Fibroblast of skin of scalp (primary cell): ENCODE measurements at regions not wholly inside any gene's neighbourhood (a gene's known extent, or its start where the extent isn't known, plus 50 kb on each side); places are given as distances from the start of the nearest gene placed in this dataset.
"Not testable (repeated sequence)": the region's sequence is repeated elsewhere in the genome, so short reads cannot be mapped to it uniquely, and the experiment has no call there.

Source experiments
- DNase-seq: peaks from one replicate; pipeline ENCODE4 v3.0.0-alpha.2; 2013

- DNase-seq: no peak
These were observed 734.8 kb upstream of the CDH6 start for GRCh38 chr5:30458681-30459080.

GRCh38 chr5:30455484-30455883, 738.0 kb upstream of the CDH6 start:
- not testable (repeated sequence) for DNase-seq

- DNase-seq: no peak
These were observed 740.3 kb upstream of the CDH6 start for GRCh38 chr5:30453168-30453567.

DNA sequence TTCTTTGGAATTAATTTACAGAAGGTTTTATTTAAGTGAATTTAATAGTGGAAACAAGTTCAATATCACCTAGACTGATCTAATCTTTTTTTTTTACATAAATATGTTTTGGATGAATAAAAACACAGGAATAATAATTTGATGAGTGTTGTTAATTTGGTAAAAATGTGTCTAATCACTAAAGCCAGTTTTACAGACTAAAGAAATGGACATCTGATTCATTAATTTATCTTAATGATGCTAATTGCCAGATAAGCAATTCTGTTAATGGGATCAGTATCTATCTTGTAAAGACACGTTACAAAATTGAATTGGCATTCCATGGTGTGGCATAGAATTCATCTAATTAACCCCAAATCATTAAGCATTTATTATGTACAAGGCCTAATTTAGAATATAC, 743.3 kb upstream of the CDH6 start:
- DNase-seq: no peak

DNA sequence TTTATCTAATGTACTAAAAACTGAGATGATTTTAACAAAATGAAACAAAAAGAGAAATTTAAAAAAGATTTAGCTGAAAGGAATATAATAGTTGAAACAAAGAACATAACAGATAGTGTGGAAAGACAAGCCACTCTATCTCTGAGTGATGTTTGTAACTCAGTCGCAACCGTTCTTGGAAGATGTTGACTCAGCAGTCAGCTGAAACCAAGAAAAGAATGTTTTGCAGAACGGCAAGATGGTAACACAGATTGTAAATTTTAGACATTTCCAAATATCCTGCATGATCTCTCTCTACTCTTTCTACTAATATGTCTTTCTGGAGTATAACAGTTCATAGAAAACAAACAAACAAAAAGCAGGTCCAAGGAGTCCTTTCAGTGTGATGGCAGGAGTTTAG, 746.1 kb upstream of the CDH6 start:
- DNase-seq: no peak

DNA sequence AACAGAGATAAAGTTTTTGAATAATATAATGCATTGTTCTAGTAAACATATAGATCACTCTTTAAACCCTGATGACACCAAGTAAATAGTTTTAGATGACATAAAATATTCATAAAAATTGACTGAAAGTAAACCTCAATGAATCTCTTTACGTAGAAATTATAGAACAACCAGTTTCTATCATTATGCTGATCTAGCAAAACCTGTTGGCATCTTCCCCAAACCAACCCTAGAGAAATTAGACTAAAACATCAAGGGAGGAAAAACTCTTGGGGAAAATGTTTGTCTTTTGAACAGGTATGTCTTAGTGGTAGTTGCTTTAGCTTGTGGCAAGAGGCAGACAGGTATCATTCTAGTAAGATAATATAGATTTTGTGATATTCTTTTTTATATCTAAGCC, 747.0 kb upstream of the CDH6 start:
- no peak for DNase-seq

GRCh38 chr5:30438785-30439184, 754.7 kb upstream of the CDH6 start:
- no peak for DNase-seq

GRCh38 chr5:30436691-30437090, 756.8 kb upstream of the CDH6 start:
- DNase-seq: no peak

GRCh38 chr5:30428866-30429407, 764.5 kb upstream of the CDH6 start:
- not testable (repeated sequence) for DNase-seq

DNA sequence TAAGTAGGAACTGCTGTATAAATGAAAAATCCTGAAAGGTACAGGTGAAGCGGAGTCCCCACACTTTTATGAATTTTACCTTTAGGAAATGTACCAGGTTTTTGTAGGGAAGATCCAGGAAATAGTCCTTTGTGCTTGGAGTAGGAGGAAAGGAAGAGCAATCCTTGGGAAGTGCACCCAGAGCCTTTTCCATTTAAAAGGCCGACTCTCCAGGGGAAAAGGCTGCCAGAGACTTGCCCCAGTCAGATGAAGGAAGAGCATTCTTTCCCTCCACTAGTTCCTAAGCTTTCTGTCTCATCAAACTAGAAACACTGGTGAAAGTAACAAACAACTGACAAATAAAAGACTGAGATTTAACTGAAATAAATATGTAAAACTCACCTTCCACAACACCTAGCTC, 779.4 kb upstream of the CDH6 start:
- no peak for DNase-seq

DNA sequence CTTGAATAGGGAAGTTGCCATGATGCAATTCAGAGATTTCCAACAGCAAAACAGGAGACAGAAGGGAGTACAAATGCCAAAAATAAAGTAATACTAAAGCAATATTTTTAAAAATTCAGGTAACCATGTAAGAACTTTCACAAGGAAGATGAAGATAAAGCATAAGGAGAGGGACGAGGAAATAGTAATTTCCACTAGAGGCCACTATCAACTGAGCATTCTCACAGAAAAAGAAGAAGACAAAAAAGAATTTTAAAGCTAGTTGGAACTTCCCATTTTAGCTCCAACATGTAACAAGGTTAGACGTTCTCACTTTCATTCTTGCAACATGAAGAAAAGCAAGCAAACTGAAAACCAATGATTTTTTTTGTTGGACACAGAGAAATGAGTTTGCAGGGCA, 779.9 kb upstream of the CDH6 start:
- DNase-seq: no peak

GRCh38 chr5:30405821-30406220, 787.7 kb upstream of the CDH6 start:
- peak; percentile 0 for DNase-seq

GRCh38 chr5:30401479-30402058, 791.9 kb upstream of the CDH6 start:
- DNase-seq: peak; percentile 29

GRCh38 chr5:30398423-30398822, 795.1 kb upstream of the CDH6 start:
- DNase-seq: no peak

DNA sequence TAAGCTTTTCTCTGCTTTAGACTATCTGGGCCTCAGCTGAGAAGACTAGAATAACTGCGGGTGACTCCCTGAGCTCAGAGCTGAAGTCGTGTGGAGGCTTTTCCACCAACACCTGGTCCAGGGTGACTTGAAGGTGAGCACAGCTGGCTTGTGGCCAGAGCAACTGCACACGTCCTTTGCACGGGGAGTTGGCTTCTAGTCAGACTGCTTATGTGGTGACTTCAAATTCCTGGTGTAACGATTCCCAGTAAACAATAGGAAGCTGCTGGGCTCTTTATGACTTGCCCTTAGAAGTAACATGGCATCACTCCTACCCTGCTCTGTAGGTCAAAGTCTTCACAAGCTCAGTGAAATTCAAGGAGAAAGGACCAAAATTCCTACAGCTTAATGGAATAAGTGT, 800.6 kb upstream of the CDH6 start:
- no peak for DNase-seq

DNA sequence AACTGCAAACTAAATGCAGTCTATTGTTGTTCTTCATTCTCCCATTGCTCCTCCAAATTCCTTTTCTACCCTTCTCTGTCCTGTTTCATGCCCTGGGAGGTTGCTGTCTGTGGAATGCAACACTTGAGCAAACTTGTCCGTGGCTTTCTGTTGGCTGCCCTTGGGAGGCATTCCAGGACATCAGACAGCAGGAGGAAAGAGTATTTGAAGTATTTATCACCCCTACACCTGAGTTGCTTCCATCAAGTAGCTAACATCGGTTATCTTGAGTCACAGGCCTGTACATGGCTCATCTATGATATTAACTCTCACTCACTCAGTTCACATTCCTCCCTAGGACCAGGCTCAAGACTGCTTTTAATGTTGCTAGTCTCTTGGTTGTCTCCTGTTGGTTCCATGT, 803.4 kb upstream of the CDH6 start:
- DNase-seq: no peak

DNA sequence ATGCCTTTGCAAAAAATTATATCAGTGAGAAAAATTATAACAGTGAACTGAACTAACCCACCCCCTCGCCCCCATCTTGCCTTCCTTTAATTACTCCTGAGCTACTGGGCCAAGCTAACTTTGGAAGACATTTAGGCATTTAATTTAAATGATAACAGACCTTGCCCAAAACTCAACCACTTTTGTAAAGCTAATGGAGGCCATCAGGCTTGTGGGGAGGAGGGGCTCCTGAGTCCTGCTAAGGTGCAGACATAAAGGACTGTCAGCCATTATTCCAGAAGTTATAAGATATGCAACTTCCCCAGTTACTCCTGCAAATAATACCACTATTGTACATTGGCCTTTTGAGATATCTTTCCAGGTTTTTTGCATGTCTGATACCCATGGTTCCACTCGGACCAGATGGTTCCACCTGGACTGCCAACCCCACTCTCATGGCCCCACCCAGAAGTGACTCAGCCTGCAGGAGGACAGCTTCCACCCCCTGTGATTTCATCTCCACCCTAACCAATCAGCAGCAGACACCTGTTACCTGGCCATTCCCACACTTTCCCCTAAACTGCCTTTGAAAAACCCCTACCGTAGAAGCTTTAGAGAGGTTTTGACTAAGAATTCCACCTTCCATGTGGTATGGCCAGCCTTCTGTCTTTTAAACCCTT, 805.4 kb upstream of the CDH6 start:
- no peak for DNase-seq

GRCh38 chr5:30385754-30386153, 807.7 kb upstream of the CDH6 start:
- no peak for DNase-seq

- DNase-seq: no peak
These were observed 809.3 kb upstream of the CDH6 start for GRCh38 chr5:30384171-30384570.

DNA sequence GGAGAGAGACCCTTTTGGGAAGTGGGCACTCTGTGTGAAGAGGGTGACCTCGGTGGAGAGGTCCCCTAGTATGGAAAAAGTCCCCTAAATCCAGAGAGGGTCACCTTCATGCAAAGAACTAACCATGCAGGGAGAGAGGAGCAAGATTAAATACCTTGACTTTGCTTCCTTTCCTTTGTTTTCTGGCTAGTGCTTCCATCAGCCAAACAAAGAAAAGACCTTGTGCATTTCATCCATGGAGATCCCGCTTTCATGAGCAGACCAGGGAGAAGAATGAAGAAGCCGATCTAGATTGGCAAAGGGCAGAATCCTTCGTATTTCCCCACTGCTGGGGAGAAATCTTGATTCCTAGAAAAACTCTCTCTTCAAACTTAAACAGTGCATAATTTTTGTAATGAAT, 813.3 kb upstream of the CDH6 start:
- DNase-seq: no peak

DNA sequence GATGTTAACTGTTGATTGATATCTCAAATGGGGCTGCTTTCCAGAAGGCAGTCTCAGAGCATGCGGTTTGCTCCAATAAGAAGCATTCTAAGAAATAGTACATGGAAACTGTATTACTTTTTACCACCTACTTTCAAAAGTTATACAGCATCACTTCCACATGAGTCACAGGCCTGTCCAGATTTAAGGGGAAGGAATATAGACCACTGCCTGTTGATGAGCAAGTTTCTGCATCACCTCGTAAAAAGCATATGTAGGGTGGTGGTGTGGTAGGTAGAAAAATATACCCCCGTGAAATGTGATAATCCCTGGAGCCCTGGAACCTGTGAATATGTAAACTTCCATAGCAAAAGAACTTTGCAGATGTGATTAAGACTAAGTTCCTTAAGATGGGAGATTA, 816.6 kb upstream of the CDH6 start:
- no peak for DNase-seq

DNA sequence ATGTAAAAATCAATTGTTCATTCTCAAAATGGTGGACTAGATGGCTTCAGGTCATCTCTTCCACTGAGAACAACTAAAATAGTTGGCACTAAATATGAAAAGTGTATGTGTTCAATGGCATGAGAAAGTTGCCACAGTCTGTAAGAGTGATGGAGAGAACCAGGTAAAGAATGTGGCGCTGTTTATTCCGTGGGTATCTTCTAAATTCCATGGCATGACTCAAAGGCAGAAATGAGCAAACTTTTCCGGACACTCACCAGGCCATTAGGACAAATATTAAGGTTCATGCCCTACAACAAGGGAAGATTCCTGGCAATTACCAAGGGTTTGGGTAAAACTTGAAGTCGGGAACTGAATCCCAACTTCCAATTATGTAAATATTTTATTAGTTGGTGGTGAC, 825.4 kb upstream of the CDH6 start:
- no peak for DNase-seq

DNA sequence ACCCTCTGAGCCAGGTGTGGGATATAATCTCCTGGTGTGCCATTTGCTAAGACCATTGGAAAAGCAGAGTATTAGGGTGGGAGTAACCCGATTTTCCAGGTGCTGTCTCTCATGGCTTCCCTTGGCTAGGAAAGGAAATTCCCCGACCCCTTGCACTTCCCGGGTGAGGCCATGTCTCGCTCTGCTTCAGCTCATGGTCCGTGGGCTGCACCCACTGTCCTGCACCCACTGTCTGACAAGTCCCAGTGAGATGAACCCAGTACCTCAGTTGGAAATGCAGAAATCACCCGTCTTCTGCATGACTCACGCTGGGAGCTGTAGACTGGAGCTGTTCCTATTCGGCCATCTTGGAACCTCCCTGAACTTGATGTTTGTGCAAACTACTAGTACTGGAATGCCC, 828.5 kb upstream of the CDH6 start:
- DNase-seq: not testable (repeated sequence)

DNA sequence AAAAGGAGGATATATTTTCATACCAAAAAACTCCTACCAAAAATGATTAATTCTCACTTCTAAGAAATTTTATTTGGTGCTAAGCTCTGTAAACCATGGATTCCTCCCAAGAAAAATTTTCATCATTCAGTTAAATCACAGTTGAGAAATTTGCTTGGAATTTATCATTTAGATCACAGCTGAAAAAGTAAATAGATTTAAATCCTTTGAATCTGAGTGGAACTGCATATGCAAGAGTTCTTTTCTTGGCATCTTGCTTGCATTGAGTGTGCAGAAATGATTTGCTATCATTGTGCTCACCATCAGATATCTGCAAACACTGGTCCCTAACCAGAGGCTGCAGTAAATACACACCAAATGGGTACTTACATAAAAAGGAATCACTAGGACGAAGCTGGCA, 836.1 kb upstream of the CDH6 start:
- DNase-seq: no peak

DNA sequence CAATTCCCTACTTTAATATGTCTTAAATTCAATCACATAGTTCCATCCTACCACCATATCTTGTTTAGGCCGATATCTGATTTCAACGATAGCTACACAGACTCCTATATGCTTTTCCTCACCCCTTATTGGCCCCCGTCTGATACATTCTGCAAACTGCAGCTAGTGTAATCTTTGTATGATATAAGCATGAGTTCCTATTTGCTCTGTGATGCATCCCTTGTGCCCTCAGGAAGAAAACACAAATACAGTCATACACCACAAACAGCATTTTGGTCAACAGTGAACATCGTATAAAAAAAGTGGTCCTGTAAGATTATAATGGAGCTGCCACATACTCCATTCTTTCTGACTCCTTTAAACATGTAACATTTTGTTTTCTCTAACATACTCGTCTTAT, 837.8 kb upstream of the CDH6 start:
- no peak for DNase-seq
